Vagina (tissue), 2 donors: ENCODE measurements at regions not wholly inside any gene's neighbourhood (a gene's known extent, or its start where the extent isn't known, plus 50 kb on each side); places are given as distances from the start of the nearest gene placed in this dataset.
A peak's percentile ranks its signal among the peaks of the same experiment; 100 is the strongest.

ENCODE experiments used
- DNase-seq, 2 donors: peaks; one replicate each; pipeline ENCODE4 v3.0.0-alpha.2; 2017; ENCODE audit errors: extremely low spot score in 2 of 2
- H3K27ac ChIP-seq: fragments of 200-600 bp; sonication (generic); one replicate; pipeline ENCODE4 v1.5.1; 2019
- H3K27me3 ChIP-seq: fragments of 200-600 bp; sonication (generic); one replicate; pipeline ENCODE4 v1.5.1; 2019
- H3K36me3 ChIP-seq, 2 donors: fragments of 200-600 bp; sonication (generic); one replicate each; pipeline ENCODE4 v1.5.1; 2017 to 2019
- H3K4me1 ChIP-seq: fragments of 200-600 bp; sonication (generic); one replicate; pipeline ENCODE4 v1.5.1; 2019
- H3K4me3 ChIP-seq, 2 donors: fragments of 200-600 bp; sonication (generic); 1 replicate in 1 of 2; 2 replicates in 1 of 2; pipeline ENCODE4 v1.5.1; 2016 to 2019
- H3K9me3 ChIP-seq: fragments of 200-600 bp; sonication (generic); one replicate; pipeline ENCODE4 v1.5.1; 2019
- POLR2A ChIP-seq, 2 donors: fragments of 450-650 bp; IDR thresholded peaks; one replicate each; pipeline ENCODE4 v1.6.1; 2017; ENCODE audit warnings: antibody characterized with exemption in 2 of 2, mild to moderate bottlenecking in 2 of 2, moderate library complexity in 2 of 2
- POLR2AphosphoS5 ChIP-seq, 2 donors: sonication (generic); formaldehyde crosslinking; IDR thresholded peaks; one replicate each; pipeline ENCODE4 v1.9.0; 2017; ENCODE audit warnings: antibody characterized with exemption in 2 of 2, mild to moderate bottlenecking in 2 of 2, low read depth in 1 of 2; ENCODE audit not compliant: insufficient read depth in 1 of 2
- intact Hi-C: fragments of 100-400 bp; cut with DNase I; formaldehyde crosslinking; loops from one replicate; pipeline ENCODE4 v1.15.1; 2023
- TF ChIP-seq, protein P1 (sequence below), 3 experiments: fragments of 450-650 bp in 2 of 3; fragments of 200-600 bp in 1 of 3; sonication (generic) in 1 of 3; IDR thresholded peaks; one replicate each; pipeline ENCODE4 v1.5.1; 2017 to 2019; ENCODE audit warnings: antibody characterized with exemption in 3 of 3, mild to moderate bottlenecking in 2 of 3, moderate library complexity in 2 of 3

GRCh38 chr18:6652098-6652497 is 77.4 kb upstream of the ARHGAP28 start:
- TF ChIP-seq POLR2A (IDR thresholded peaks at IDR 0.05) (no peak), POLR2AphosphoS5 (IDR thresholded peaks at IDR 0.05; ENCODE audit: insufficient read depth in 1 of 2, low read depth in 1 of 2) (peak in 1 of 2 donors; percentile 41)
- Histone ChIP-seq H3K9me3 (no peaks in the 10 kb centered on the region), H3K36me3 (no peaks in the 10 kb centered on the region), H3K27me3 (no peaks in the 10 kb centered on the region), H3K4me1 (no peaks in the 10 kb centered on the region), H3K4me3 (no peak overlapping the region), H3K27ac (no peak overlapping the region)
- intact Hi-C loops = no loop called here
- DNase-seq = no peak

- intact Hi-C loops = no loop called here
- no peak overlapping the region for H3K27ac ChIP-seq
- no peak overlapping the region for H3K4me3 ChIP-seq
- H3K27me3 ChIP-seq = no peaks in the 10 kb centered on the region
- no peak for DNase-seq
- H3K4me1 ChIP-seq = no peaks in the 10 kb centered on the region
- no peaks in the 10 kb centered on the region for H3K9me3 ChIP-seq
- no peaks in the 10 kb centered on the region for H3K36me3 ChIP-seq
- TF ChIP-seq, protein P1, sequence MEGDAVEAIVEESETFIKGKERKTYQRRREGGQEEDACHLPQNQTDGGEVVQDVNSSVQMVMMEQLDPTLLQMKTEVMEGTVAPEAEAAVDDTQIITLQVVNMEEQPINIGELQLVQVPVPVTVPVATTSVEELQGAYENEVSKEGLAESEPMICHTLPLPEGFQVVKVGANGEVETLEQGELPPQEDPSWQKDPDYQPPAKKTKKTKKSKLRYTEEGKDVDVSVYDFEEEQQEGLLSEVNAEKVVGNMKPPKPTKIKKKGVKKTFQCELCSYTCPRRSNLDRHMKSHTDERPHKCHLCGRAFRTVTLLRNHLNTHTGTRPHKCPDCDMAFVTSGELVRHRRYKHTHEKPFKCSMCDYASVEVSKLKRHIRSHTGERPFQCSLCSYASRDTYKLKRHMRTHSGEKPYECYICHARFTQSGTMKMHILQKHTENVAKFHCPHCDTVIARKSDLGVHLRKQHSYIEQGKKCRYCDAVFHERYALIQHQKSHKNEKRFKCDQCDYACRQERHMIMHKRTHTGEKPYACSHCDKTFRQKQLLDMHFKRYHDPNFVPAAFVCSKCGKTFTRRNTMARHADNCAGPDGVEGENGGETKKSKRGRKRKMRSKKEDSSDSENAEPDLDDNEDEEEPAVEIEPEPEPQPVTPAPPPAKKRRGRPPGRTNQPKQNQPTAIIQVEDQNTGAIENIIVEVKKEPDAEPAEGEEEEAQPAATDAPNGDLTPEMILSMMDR (IDR thresholded peaks at IDR 0.05) = no peak
- TF ChIP-seq POLR2AphosphoS5 (IDR thresholded peaks at IDR 0.05; ENCODE audit: insufficient read depth in 1 of 2, low read depth in 1 of 2) = no peak
- no peak for TF ChIP-seq POLR2A (IDR thresholded peaks at IDR 0.05)
Observed at GRCh38 chr18:6653880-6654279, 75.6 kb upstream of the ARHGAP28 start.

GRCh38 chr18:6659963-6660725 is 69.4 kb upstream of the ARHGAP28 start:
- DNase-seq = no peak
- Histone ChIP-seq H3K4me3 (no peak overlapping the region), H3K9me3 (no peaks in the 10 kb centered on the region), H3K36me3 (no peaks in the 10 kb centered on the region), H3K27me3 (no peaks in the 10 kb centered on the region), H3K4me1 (no peaks in the 10 kb centered on the region), H3K27ac (no peak overlapping the region)
- TF ChIP-seq, protein P1 (IDR thresholded peaks at IDR 0.05) = no peak
- intact Hi-C loops = no loop called here

GRCh38 chr18:6661692-6662415 is 67.7 kb upstream of the ARHGAP28 start:
- no peak for TF ChIP-seq POLR2A (IDR thresholded peaks at IDR 0.05)
- TF ChIP-seq POLR2AphosphoS5 (IDR thresholded peaks at IDR 0.05; ENCODE audit: insufficient read depth in 1 of 2, low read depth in 1 of 2) = no peak
- TF ChIP-seq, protein P1 (IDR thresholded peaks at IDR 0.05) = no peak
- Histone ChIP-seq H3K27ac (no peak overlapping the region), H3K27me3 (no peaks in the 10 kb centered on the region), H3K4me3 (no peak overlapping the region), H3K9me3 (no peaks in the 10 kb centered on the region), H3K36me3 (no peaks in the 10 kb centered on the region), H3K4me1 (no peaks in the 10 kb centered on the region)
- DNase-seq = no peak
- intact Hi-C loops = loop anchor here (2.0 kb wide), 1 partner anchor 43 kb away; no protein-coding TSS in a partner anchor

- Histone ChIP-seq H3K4me3 (no peak overlapping the region), H3K4me1 (no peaks in the 10 kb centered on the region), H3K27ac (no peak overlapping the region), H3K36me3 (no peaks in the 10 kb centered on the region), H3K9me3 (no peaks in the 10 kb centered on the region), H3K27me3 (no peaks in the 10 kb centered on the region)
- TF ChIP-seq, protein P1 (IDR thresholded peaks at IDR 0.05) = no peak
- TF ChIP-seq POLR2AphosphoS5 (IDR thresholded peaks at IDR 0.05; ENCODE audit: insufficient read depth in 1 of 2, low read depth in 1 of 2) = no peak
- TF ChIP-seq POLR2A (IDR thresholded peaks at IDR 0.05) = no peak
- intact Hi-C loops = no loop called here
- DNase-seq = no peak
Observed at GRCh38 chr18:6666012-6666685, 63.4 kb upstream of the ARHGAP28 start.
